ENCODE measurements at regions not wholly inside any gene's neighbourhood (a gene's known extent, or its start where the extent isn't known, plus 50 kb on each side); places are given as distances from the start of the nearest gene placed in this dataset.

GRCh38 chr13:82214341-82214740 is 1667.9 kb downstream of the SLITRK1 start (continued):
- TF ChIP-seq BCL3 (IDR thresholded peaks at IDR 0.05), result no peak

- 21% methylated on average over 5 of the region's 6 CpGs for WGBS (ENCODE audit: missing lambda C conversion rate)
- H3K9me3 ChIP-seq, result no peaks in the 10 kb centered on the region
- H3K4me3 ChIP-seq, result no peak overlapping the region
- no peak overlapping the region for H3K4me2 ChIP-seq
- TF ChIP-seq FOXS1 (CRISPR knock-in tag; IDR thresholded peaks at IDR 0.05) (no peak), BCL3 (IDR thresholded peaks at IDR 0.05) (no peak), CEBPB (IDR thresholded peaks at IDR 0.05) (no peak), NR3C1 (IDR thresholded peaks at IDR 0.05) (no peak), NPAS2 (CRISPR knock-in tag; IDR thresholded peaks at IDR 0.05; ENCODE audit: borderline replicate concordance) (no peak), HOXB13 (CRISPR knock-in tag; IDR thresholded peaks at IDR 0.05; ENCODE audit: low read depth) (no peak), HMGXB4 (CRISPR knock-in tag; IDR thresholded peaks at IDR 0.05; ENCODE audit: borderline replicate concordance) (no peak), CBX8 (IDR thresholded peaks at IDR 0.05) (no peak), CHD4 (IDR thresholded peaks at IDR 0.05; ENCODE audit: borderline replicate concordance) (no peak), MAZ (IDR thresholded peaks at IDR 0.05; ENCODE audit: borderline replicate concordance, low read depth, low read length) (no peak), HDAC2 (IDR thresholded peaks at IDR 0.05) (no peak), ESRRA (IDR thresholded peaks at IDR 0.05; ENCODE audit: borderline replicate concordance, low read length) (no peak), POLR2AphosphoS2 (conservative IDR thresholded peaks at IDR 0.05; ENCODE audit: low read length) (no peak), HOXB5 (CRISPR knock-in tag; IDR thresholded peaks at IDR 0.05) (no peak)
- ChIA-PET CTCF (no interaction called here), POLR2A (no interaction called here)
- ATAC-seq (no peak), FAIRE-seq (no peak), DNase-seq (ENCODE audit: low read depth in 1 of 2, low spot score in 1 of 2) (no peak)
- no peak overlapping the region for H3K27ac ChIP-seq
- H3K4me1 ChIP-seq, result no peaks in the 10 kb centered on the region
Measured at GRCh38 chr13:82206241-82206640, 1676.0 kb downstream of the SLITRK1 start.

- DNase-seq (ENCODE audit: low read depth in 1 of 2, low spot score in 1 of 2), result no peak
- Histone ChIP-seq H3K4me2 (no peak overlapping the region), H3K4me1 (no peaks in the 10 kb centered on the region), H3K27ac (no peak overlapping the region), H3K9me3 (no peaks in the 10 kb centered on the region), H3K4me3 (no peak overlapping the region)
- ChIA-PET CTCF (no interaction called here), POLR2A (no interaction called here)
- ATAC-seq, result no peak
- WGBS (ENCODE audit: missing lambda C conversion rate), result 0% methylated on average over 1 of the region's 1 CpG
- FAIRE-seq, result no peak
- no peak for TF ChIP-seq HOXA7 (CRISPR knock-in tag; IDR thresholded peaks at IDR 0.05)
- no peak for TF ChIP-seq CBX2 (IDR thresholded peaks at IDR 0.05; ENCODE audit: borderline replicate concordance, low read depth)
- no peak for TF ChIP-seq JUN (IDR thresholded peaks at IDR 0.05)
- no peak for TF ChIP-seq HMGXB4 (CRISPR knock-in tag; IDR thresholded peaks at IDR 0.05; ENCODE audit: borderline replicate concordance)
- TF ChIP-seq KDM5A (IDR thresholded peaks at IDR 0.05), result no peak
- TF ChIP-seq BHLHE40 (IDR thresholded peaks at IDR 0.05; ENCODE audit: low read depth, low read length), result no peak
- no peak for TF ChIP-seq ZFP36 (IDR thresholded peaks at IDR 0.05; ENCODE audit: borderline replicate concordance, partially characterized antibody)
- TF ChIP-seq MAX (IDR thresholded peaks at IDR 0.05), result no peak
- TF ChIP-seq SREBF2 (IDR thresholded peaks at IDR 0.05), result no peak
- no peak for TF ChIP-seq KDM1A (IDR thresholded peaks at IDR 0.05; ENCODE audit: low read depth)
- TF ChIP-seq RCOR1 (IDR thresholded peaks at IDR 0.05; ENCODE audit: low read depth, low read length), result no peak
- TF ChIP-seq ZSCAN20 (CRISPR knock-in tag; IDR thresholded peaks at IDR 0.05), result no peak
- no peak for TF ChIP-seq HOXB5 (CRISPR knock-in tag; IDR thresholded peaks at IDR 0.05)
- TF ChIP-seq TP53 (CRISPR knock-in tag; IDR thresholded peaks at IDR 0.05), result no peak
- no peak for TF ChIP-seq SMC3 (IDR thresholded peaks at IDR 0.05)
- no peak for TF ChIP-seq REST (IDR thresholded peaks at IDR 0.05)
- no peak for TF ChIP-seq FOSB (CRISPR knock-in tag; IDR thresholded peaks at IDR 0.05)
Measured at GRCh38 chr13:82202398-82202797, 1679.9 kb downstream of the SLITRK1 start.

Measured in A549 (cell line).